HG03378 (cell line): ENCODE measurements at regions not wholly inside any gene's neighbourhood (a gene's known extent, or its start where the extent isn't known, plus 50 kb on each side); places are given as distances from the start of the nearest gene placed in this dataset.

Experiments used
- ATAC-seq: cut with Tn5 transposase; IDR thresholded peaks from one replicate; pipeline ENCODE4 v1.9.1; 2021; ENCODE audit warnings: mild to moderate bottlenecking, moderate library complexity; ENCODE audit not compliant: unreplicated experiment

DNA sequence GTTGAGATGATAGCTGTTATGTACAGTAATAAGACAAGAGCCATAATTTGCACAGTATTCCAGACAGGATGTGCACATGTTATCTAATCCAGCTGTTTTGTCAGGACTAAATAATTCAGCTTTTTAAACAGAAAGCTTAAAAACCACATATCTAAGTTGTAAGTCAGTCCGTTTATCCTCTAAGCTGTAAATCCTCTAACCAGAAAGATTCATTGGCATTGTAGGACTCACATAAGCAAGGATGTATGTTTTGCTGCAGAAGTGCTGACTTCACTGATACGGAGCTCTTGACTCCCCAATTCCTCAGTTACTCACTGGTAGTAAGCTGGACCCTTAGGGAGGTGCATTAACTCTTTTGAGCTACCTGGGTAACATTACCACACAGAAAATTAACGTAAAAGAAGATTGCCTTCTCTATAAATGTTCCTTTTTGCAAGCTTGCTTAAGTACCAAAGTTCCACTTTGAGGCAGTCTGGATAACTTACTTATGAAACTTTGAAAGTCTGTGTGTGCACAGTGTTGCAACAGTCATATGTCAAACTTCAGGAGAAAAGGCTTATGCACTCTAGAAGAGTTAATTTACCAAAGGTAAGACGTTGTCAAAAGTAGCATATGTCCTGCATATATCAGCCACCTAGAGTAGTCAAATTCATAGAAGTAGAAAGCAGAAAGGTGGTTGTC, 58.3 kb upstream of the MAGEB2 start:
- ATAC-seq = no peak

DNA sequence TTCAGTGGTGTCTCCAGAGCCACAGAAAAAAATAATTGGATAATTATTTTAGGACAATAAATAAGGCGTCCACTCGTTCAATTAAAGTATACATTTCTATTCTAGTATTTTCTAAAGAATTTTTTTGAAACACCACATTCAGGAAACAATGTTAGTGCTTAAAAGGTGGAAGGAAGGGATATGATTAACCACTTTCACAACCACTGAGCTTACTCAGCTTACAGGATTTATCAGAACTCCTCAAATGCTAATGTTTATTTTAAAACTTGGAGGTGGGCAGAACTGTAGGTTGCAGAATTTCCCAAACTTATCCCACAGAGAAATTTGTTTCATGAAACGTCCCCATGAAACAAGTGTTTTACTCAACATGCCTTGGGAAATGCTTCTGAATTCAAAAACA, 54.3 kb upstream of the MAGEB2 start:
- ATAC-seq = no peak
